T-cell (primary cell): ENCODE measurements at regions not wholly inside any gene's neighbourhood (a gene's known extent, or its start where the extent isn't known, plus 50 kb on each side); places are given as distances from the start of the nearest gene placed in this dataset.
"Not testable (repeated sequence)": the region's sequence is repeated elsewhere in the genome, so short reads cannot be mapped to it uniquely, and the experiment has no call there.

Source experiments
- ATAC-seq, 4 experiments: fragments of 200-7000 bp in 3 of 4; fragments of 150-1000 bp in 1 of 4; cut with Tn5 transposase; replicated peaks in 1 of 4; 1 replicate in 3 of 4; 2 replicates in 1 of 4; pipeline ENCODE4 v1.10.0; 2021; ENCODE audit warnings: moderate library complexity in 3 of 4, mild to moderate bottlenecking in 2 of 4, moderate number of reproducible peaks in 1 of 4
- CTCF ChIA-PET, 2 donors: fragments of 300-600 bp; sonication (Branson Sonifier 250); formaldehyde crosslinking; loops; one replicate each; lab custom pipeline; 2022; ENCODE audit warnings: antibody characterized with exemption in 2 of 2; lab: Charles Lee
- POLR2A ChIA-PET, 2 donors: fragments of 300-600 bp; sonication (Branson Sonifier 250); formaldehyde crosslinking; loops; one replicate each; lab custom pipeline; 2022; ENCODE audit warnings: antibody characterized with exemption in 2 of 2; lab: Charles Lee
- DNase-seq, 35 experiments: peaks; one replicate each; pipeline versions ENCODE4 v3.0.0 to v3.0.0-alpha.2; 2013 to 2023
- H3K27ac ChIP-seq: one replicate; pipeline ENCODE4 v1.5.1; 2013; ENCODE audit warnings: low read length
- H3K27me3 ChIP-seq, 2 experiments: replicated peaks in 1 of 2; 1 replicate in 1 of 2; 2 replicates in 1 of 2; pipeline versions ENCODE4 v1.6.1 to v1.7.0; 2013; ENCODE audit warnings: low read length in 1 of 2, mixed read lengths in 1 of 2; ENCODE audit not compliant: control insufficient read depth in 2 of 2, insufficient read depth in 2 of 2; ENCODE audit errors: extremely low read depth in 1 of 2
- H3K36me3 ChIP-seq, 2 donors: 1 replicate in 1 of 2; 2 replicates in 1 of 2; pipeline versions ENCODE4 v1.6.1 to v1.7.0; 2013; ENCODE audit warnings: low read length in 1 of 2; ENCODE audit not compliant: control insufficient read depth in 2 of 2, insufficient read depth in 1 of 2; ENCODE audit errors: extremely low read depth in 1 of 2
- H3K4me1 ChIP-seq, 2 experiments: 1 replicate in 1 of 2; 2 replicates in 1 of 2; pipeline versions ENCODE4 v1.6.1 to v1.7.0; 2013; ENCODE audit warnings: low read length in 2 of 2, mixed read lengths in 1 of 2; ENCODE audit not compliant: insufficient read depth in 2 of 2, control insufficient read depth in 1 of 2; ENCODE audit errors: extremely low read depth in 1 of 2
- H3K4me3 ChIP-seq, 2 donors: 1 replicate in 1 of 2; 2 replicates in 1 of 2; pipeline versions ENCODE4 v1.5.1 to v1.7.0; 2013; ENCODE audit warnings: mild to moderate bottlenecking in 2 of 2, low read length in 1 of 2, moderate library complexity in 1 of 2; ENCODE audit not compliant: control insufficient read depth in 1 of 2; ENCODE audit errors: extremely low read depth in 1 of 2
- H3K9me3 ChIP-seq: 2 replicates; pipeline ENCODE4 v1.7.0; 2013
- H3K27ac Mint-ChIP-seq, 2 donors: one replicate each; pipeline ENCODE4 v1.8.0; 2020 to 2021; ENCODE audit warnings: mild to moderate bottlenecking in 2 of 2, mixed read lengths in 2 of 2
- H3K27me3 Mint-ChIP-seq, 2 donors: one replicate each; pipeline ENCODE4 v1.8.0; 2021 to 2022; ENCODE audit warnings: mixed read lengths in 2 of 2
- H3K36me3 Mint-ChIP-seq: one replicate; pipeline ENCODE4 v1.8.0; 2021; ENCODE audit warnings: mixed read lengths
- H3K4me1 Mint-ChIP-seq, 3 donors: one replicate each; pipeline ENCODE4 v1.8.0; 2020 to 2022; ENCODE audit warnings: mixed read lengths in 3 of 3, mild to moderate bottlenecking in 1 of 3
- H3K4me3 Mint-ChIP-seq, 3 donors: one replicate each; pipeline ENCODE4 v1.8.0; 2020 to 2022; ENCODE audit warnings: mild to moderate bottlenecking in 3 of 3, mixed read lengths in 3 of 3, moderate library complexity in 3 of 3
- H3K9me3 Mint-ChIP-seq, 3 donors: one replicate each; pipeline ENCODE4 v1.8.0; 2020 to 2022; ENCODE audit warnings: mixed read lengths in 3 of 3
- WGBS: methylation state at CpG from one replicate; pipeline ENCODE4 v1.1.5; 2013; ENCODE audit warnings: missing lambda C conversion rate; ENCODE audit not compliant: insufficient coverage; 5-methylcytosine and 5-hydroxymethylcytosine counted together

- H3K27ac ChIP-seq, H3K4me1 Mint-ChIP-seq, H3K27me3 ChIP-seq, ATAC-seq, H3K9me3 Mint-ChIP-seq, H3K9me3 ChIP-seq, DNase-seq, POLR2A ChIA-PET, H3K4me3 Mint-ChIP-seq, H3K27ac Mint-ChIP-seq, H3K36me3 Mint-ChIP-seq, H3K4me3 ChIP-seq, H3K4me1 ChIP-seq, H3K36me3 ChIP-seq: not testable (repeated sequence)
- H3K27me3 Mint-ChIP-seq: peaks cover 9 to 16% of the 10 kb centered on the region in 2 donors
- CTCF ChIA-PET: interaction anchor here in 1 of 2 donors (0.6 kb wide), 1 partner anchor 11 kb away, joined by 3 read pairs; no protein-coding TSS in a partner anchor
Observed at GRCh38 chr3:40698611-40699010, 173.9 kb downstream of the ZNF621 start.

- DNase-seq (no peak), ATAC-seq (no peak)
- H3K27ac ChIP-seq: no peak overlapping the region
- WGBS: 57% methylated on average over 1 of the region's 1 CpG
- Mint-ChIP-seq H3K27ac (no peak overlapping the region), H3K4me3 (no peak overlapping the region), H3K4me1 (no peaks in the 10 kb centered on the region), H3K9me3 (peaks cover 0 to 9% (median 0%) of the 10 kb centered on the region in 3 donors), H3K36me3 (no peaks in the 10 kb centered on the region), H3K27me3 (peaks cover 9 to 10% of the 10 kb centered on the region in 2 donors)
- POLR2A ChIA-PET: no interaction called here
- CTCF ChIA-PET: no interaction called here
- H3K9me3 ChIP-seq: no peaks in the 10 kb centered on the region
- no peaks in the 10 kb centered on the region for H3K36me3 ChIP-seq
- H3K4me1 ChIP-seq: no peaks in the 10 kb centered on the region
- no peak overlapping the region for H3K4me3 ChIP-seq
- H3K27me3 ChIP-seq: no peaks in the 10 kb centered on the region
Observed at GRCh38 chr3:40701016-40701588, 176.3 kb downstream of the ZNF621 start.

- H3K27me3 Mint-ChIP-seq: peaks cover 6 to 7% of the 10 kb centered on the region in 2 donors
- WGBS: no CpG with 5 or more reads among the region's 1 CpG
- H3K4me3 Mint-ChIP-seq: no peak overlapping the region
- no peak overlapping the region for H3K27ac Mint-ChIP-seq
- ChIA-PET CTCF (no interaction called here), POLR2A (no interaction called here)
- no peaks in the 10 kb centered on the region for H3K4me1 ChIP-seq
- H3K4me3 ChIP-seq: no peak overlapping the region
- no peak for DNase-seq
- H3K4me1 Mint-ChIP-seq: no peaks in the 10 kb centered on the region
- no peaks in the 10 kb centered on the region for H3K36me3 ChIP-seq
- peaks cover 0 to 9% (median 0%) of the 10 kb centered on the region in 3 donors for H3K9me3 Mint-ChIP-seq
- ATAC-seq: no peak
- no peaks in the 10 kb centered on the region for H3K36me3 Mint-ChIP-seq
- no peaks in the 10 kb centered on the region for H3K27me3 ChIP-seq
- H3K9me3 ChIP-seq: no peaks in the 10 kb centered on the region
- H3K27ac ChIP-seq: no peak overlapping the region
Observed at GRCh38 chr3:40704224-40704623, 179.5 kb downstream of the ZNF621 start.

GRCh38 chr3:40705663-40706062 is 180.9 kb downstream of the ZNF621 start:
- DNase-seq (no peak), ATAC-seq (no peak)
- Mint-ChIP-seq H3K27ac (no peak overlapping the region), H3K4me1 (no peaks in the 10 kb centered on the region), H3K27me3 (peaks cover 4 to 6% of the 10 kb centered on the region in 2 donors), H3K36me3 (no peaks in the 10 kb centered on the region), H3K9me3 (no peaks in the 10 kb centered on the region), H3K4me3 (no peak overlapping the region)
- Histone ChIP-seq H3K4me3 (no peak overlapping the region), H3K27me3 (no peaks in the 10 kb centered on the region), H3K27ac (no peak overlapping the region), H3K9me3 (no peaks in the 10 kb centered on the region), H3K4me1 (no peaks in the 10 kb centered on the region), H3K36me3 (no peaks in the 10 kb centered on the region)
- CTCF ChIA-PET: no interaction called here
- POLR2A ChIA-PET: no interaction called here

GRCh38 chr3:40713306-40713705 is 188.5 kb downstream of the ZNF621 start:
- Mint-ChIP-seq H3K4me3 (no peak overlapping the region), H3K27me3 (peaks cover 25 to 29% of the 10 kb centered on the region in 2 donors), H3K4me1 (peaks cover 0 to 9% (median 0%) of the 10 kb centered on the region in 3 donors), H3K9me3 (no peaks in the 10 kb centered on the region), H3K27ac (no peak overlapping the region), H3K36me3 (no peaks in the 10 kb centered on the region)
- Histone ChIP-seq H3K4me1 (no peaks in the 10 kb centered on the region), H3K27ac (no peak overlapping the region), H3K27me3 (peaks cover 0 to 19% of the 10 kb centered on the region in 2 experiments), H3K4me3 (no peak overlapping the region), H3K36me3 (no peaks in the 10 kb centered on the region), H3K9me3 (no peaks in the 10 kb centered on the region)
- ChIA-PET CTCF (no interaction called here), POLR2A (no interaction called here)
- ATAC-seq (no peak), DNase-seq (no peak)

GRCh38 chr3:40713795-40714194 is 189.0 kb downstream of the ZNF621 start:
- H3K27me3 ChIP-seq: peaks cover 0 to 19% of the 10 kb centered on the region in 2 experiments
- WGBS: 51% methylated on average over 5 of the region's 6 CpGs
- ATAC-seq: no peak
- Mint-ChIP-seq H3K4me1 (peaks cover 0 to 9% (median 0%) of the 10 kb centered on the region in 3 donors), H3K27me3 (peaks cover 23 to 29% of the 10 kb centered on the region in 2 donors), H3K36me3 (no peaks in the 10 kb centered on the region), H3K4me3 (no peak overlapping the region), H3K27ac (no peak overlapping the region), H3K9me3 (no peaks in the 10 kb centered on the region)
- no peaks in the 10 kb centered on the region for H3K4me1 ChIP-seq
- POLR2A ChIA-PET: no interaction called here
- no peak overlapping the region for H3K4me3 ChIP-seq
- no peak for DNase-seq
- no peaks in the 10 kb centered on the region for H3K36me3 ChIP-seq
- CTCF ChIA-PET: no interaction called here
- H3K27ac ChIP-seq: no peak overlapping the region
- H3K9me3 ChIP-seq: no peaks in the 10 kb centered on the region
